Astrocyte of the hippocampus (primary cell): ENCODE measurements at regions not wholly inside any gene's neighbourhood (a gene's known extent, or its start where the extent isn't known, plus 50 kb on each side); places are given as distances from the start of the nearest gene placed in this dataset.
"Not testable (repeated sequence)": the region's sequence is repeated elsewhere in the genome, so short reads cannot be mapped to it uniquely, and the experiment has no call there.

ENCODE experiments used
- DNase-seq: peaks from one replicate; pipeline ENCODE4 v3.0.0; 2011; ENCODE audit warnings: low read depth, low spot score

GRCh38 chr15:44817797-44818196 is 81.5 kb downstream of the TRIM69 start:
- DNase-seq: not testable (repeated sequence)

GRCh38 chr15:44819331-44819987 is 83.1 kb downstream of the TRIM69 start:
- peak; percentile 33 for DNase-seq

GRCh38 chr15:44820535-44820934 is 84.2 kb downstream of the TRIM69 start:
- DNase-seq: not testable (repeated sequence)

- DNase-seq: not testable (repeated sequence)
These were observed 84.6 kb downstream of the TRIM69 start for GRCh38 chr15:44820967-44821366.

- not testable (repeated sequence) for DNase-seq
These were observed 88.2 kb downstream of the TRIM69 start for GRCh38 chr15:44824277-44825145.

- not testable (repeated sequence) for DNase-seq
These were observed 90.3 kb downstream of the TRIM69 start for GRCh38 chr15:44826583-44826982.

- not testable (repeated sequence) for DNase-seq
These were observed 92.0 kb downstream of the TRIM69 start for GRCh38 chr15:44828229-44828914.

GRCh38 chr15:44829150-44829549 is 92.8 kb downstream of the TRIM69 start:
- DNase-seq: not testable (repeated sequence)

GRCh38 chr15:44830692-44831408 is 94.5 kb downstream of the TRIM69 start:
- peak; percentile 48 for DNase-seq

- not testable (repeated sequence) for DNase-seq
These were observed 95.0 kb downstream of the TRIM69 start for GRCh38 chr15:44831409-44831741.

- not testable (repeated sequence) for DNase-seq
These were observed 95.8 kb downstream of the TRIM69 start for GRCh38 chr15:44832133-44832532.

- not testable (repeated sequence) for DNase-seq
These were observed 96.8 kb downstream of the TRIM69 start for GRCh38 chr15:44833081-44833480.

- not testable (repeated sequence) for DNase-seq
These were observed 97.4 kb downstream of the TRIM69 start for GRCh38 chr15:44833761-44834160.

GRCh38 chr15:44835082-44835481 is 98.8 kb downstream of the TRIM69 start:
- not testable (repeated sequence) for DNase-seq

GRCh38 chr15:44836094-44836493 is 99.8 kb downstream of the TRIM69 start:
- DNase-seq: peak; percentile 26

- DNase-seq: peak; percentile 82
These were observed 102.6 kb downstream of the TRIM69 start for GRCh38 chr15:44838929-44839328.

GRCh38 chr15:44841762-44842161 is 105.4 kb downstream of the TRIM69 start:
- not testable (repeated sequence) for DNase-seq

- peak; percentile 24 for DNase-seq
These were observed 106.6 kb downstream of the TRIM69 start for GRCh38 chr15:44842883-44843282.

GRCh38 chr15:44844936-44845335 is 108.6 kb downstream of the TRIM69 start:
- DNase-seq: not testable (repeated sequence)

- DNase-seq: not testable (repeated sequence)
These were observed 109.8 kb downstream of the TRIM69 start for GRCh38 chr15:44846156-44846555.

GRCh38 chr15:44847555-44847954 is 108.9 kb upstream of the TERB2 start:
- not testable (repeated sequence) for DNase-seq
